ENCODE measurements at regions not wholly inside any gene's neighbourhood (a gene's known extent, or its start where the extent isn't known, plus 50 kb on each side); places are given as distances from the start of the nearest gene placed in this dataset.
"Not testable (repeated sequence)": the region's sequence is repeated elsewhere in the genome, so short reads cannot be mapped to it uniquely, and the experiment has no call there.

DNA sequence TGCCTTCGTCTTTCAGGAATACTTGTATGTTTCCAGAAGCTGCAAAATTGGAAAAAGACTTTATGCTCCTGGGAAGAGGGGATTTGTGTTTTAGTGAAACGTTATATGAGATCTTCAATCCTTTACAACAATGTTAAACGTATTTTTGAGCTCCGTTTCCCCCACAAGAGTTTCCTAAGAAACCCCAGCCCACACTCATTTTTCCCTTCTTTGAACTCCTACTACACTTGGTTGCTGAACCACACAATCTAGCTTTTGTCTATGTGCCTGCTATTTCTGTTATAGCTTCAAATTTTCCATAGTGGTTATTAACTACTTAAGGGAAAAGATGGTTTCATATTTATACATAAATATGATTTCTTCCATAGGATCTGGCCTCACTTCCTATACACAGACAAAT is 238.6 kb upstream of the ACTBL2 start:
- no peak for DNase-seq

- DNase-seq = no peak
These were observed 238.0 kb upstream of the ACTBL2 start for GRCh38 chr5:57720656-57721055.

- no peak for DNase-seq
These were observed 236.6 kb upstream of the ACTBL2 start for GRCh38 chr5:57719216-57719615.

DNA sequence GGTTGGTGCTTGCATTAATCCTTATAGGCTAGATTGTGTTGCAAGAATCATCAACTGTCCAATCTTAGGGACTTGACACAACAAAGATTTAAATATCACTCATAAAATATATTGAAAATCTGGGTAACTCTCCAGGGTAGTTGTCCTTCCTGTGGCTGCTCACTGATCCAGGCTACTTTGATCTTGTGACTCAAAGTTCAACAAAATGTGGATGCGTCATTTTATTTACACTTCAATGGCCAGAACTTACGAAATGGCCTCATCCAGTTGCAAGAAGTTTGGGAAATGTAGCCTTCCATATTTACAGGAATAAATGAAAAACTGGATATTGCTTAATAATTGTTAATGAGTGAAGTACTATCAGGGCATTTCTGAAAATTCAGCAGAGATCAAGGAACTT is 235.5 kb upstream of the ACTBL2 start:
- DNase-seq = no peak

DNA sequence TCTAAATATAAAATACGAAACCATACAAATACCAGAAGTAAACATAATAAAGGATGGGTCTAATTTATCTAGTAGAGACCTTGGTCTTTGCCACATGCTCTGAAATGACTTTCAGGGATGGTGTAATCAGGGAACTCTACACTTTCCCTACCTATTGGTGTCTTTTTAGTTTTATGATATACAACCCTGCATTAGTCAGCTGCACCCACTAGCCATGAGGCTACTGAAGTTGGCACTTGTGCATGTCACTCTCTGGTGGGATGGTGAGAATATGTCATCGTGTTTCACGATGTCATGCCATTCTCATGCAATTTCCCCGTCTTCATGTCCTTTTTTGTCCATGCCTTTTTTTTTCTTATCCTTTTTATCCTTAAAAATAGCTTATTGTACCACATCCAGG is 234.9 kb upstream of the ACTBL2 start:
- DNase-seq = no peak

- DNase-seq = no peak
These were observed 234.1 kb upstream of the ACTBL2 start for GRCh38 chr5:57716661-57717060.

DNA sequence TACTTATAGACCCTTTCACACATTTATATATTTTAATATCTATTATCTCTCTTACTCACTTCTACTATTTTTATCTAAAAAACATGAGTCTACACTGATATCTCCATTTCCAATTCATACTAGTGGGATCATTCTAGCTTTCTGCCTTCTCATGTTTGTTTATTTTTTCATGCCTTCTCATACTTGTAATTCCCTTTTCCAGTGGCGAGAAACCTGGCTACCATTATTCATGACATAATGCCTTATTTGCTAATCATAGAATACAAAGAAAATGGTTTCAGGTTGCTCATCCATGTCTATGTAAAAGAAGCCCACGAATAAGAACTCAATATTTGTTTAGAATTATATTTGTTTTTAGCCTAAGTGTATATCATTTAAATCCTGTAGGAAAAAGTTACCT is 232.7 kb upstream of the ACTBL2 start:
- no peak for DNase-seq

GRCh38 chr5:57713535-57713934 is 230.9 kb upstream of the ACTBL2 start:
- not testable (repeated sequence) for DNase-seq

GRCh38 chr5:57711946-57712345 is 229.3 kb upstream of the ACTBL2 start:
- DNase-seq = no peak

- no peak for DNase-seq
These were observed 228.9 kb upstream of the ACTBL2 start for GRCh38 chr5:57711471-57711870.

DNA sequence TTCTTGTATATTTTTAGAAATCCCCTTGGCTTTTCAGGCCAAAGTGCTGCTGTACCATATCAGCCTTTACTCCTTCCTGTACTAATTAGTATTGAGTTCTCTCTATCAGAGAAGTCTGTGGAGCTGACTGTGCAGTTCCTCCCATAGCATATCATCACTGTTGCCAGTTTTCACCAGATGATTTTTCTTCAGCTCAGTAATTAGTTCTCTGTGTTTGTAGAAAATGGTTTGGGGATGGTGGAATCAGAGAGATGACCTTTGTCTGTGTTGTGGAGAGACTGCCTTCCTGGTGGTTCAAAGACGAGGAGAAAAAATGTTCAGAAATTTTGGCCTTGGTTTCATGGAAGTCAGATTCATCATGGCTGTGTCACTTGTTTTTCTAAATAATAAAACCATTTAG is 227.5 kb upstream of the ACTBL2 start:
- no peak for DNase-seq

- no peak for DNase-seq
These were observed 223.2 kb upstream of the ACTBL2 start for GRCh38 chr5:57705769-57706168.

DNA sequence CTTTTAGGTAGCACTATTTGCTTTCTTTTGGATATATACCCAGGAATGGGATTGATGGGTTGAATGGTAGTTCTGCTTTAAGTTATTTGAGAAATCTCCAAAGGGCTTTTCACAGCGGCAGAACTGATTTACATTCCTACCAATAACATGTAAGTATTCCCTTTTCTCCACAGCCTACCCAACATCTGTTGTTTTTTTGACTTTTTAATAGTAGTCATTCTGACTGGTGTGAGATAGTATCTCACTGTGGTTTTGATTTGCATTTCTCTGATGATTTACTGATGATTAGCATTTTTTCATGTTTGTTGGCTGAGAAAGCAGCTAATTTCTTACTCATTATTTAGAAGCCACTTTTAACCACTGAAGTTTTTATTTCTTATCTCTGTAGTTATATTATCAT is 221.1 kb upstream of the ACTBL2 start:
- DNase-seq = no peak

GRCh38 chr5:57700484-57700883 is 217.9 kb upstream of the ACTBL2 start:
- no peak for DNase-seq

- DNase-seq = no peak
These were observed 217.5 kb upstream of the ACTBL2 start for GRCh38 chr5:57700072-57700471.

GRCh38 chr5:57698802-57699201 is 216.2 kb upstream of the ACTBL2 start:
- DNase-seq = no peak

DNA sequence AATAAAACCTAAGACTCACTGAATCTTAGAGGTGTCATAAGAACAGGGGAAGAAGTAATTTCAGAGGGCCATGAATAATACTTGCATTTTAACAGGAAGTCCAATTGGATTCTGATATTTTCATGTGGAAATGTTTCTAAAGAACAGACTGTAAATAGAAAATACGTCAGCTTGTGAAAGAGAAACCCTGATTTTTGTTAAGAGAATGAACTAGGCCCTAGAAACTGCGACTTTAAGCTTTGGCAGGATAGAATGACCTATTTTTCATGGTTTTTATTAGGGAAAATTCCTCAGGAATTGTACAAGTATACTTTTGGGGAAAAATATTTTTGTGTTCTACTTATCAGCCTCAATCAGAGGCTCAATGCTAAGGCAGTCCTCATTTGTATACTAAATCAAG is 215.5 kb upstream of the ACTBL2 start:
- no peak for DNase-seq

- DNase-seq = no peak
These were observed 214.4 kb upstream of the ACTBL2 start for GRCh38 chr5:57696825-57697570.

- no peak for DNase-seq
These were observed 213.8 kb upstream of the ACTBL2 start for GRCh38 chr5:57696389-57696769.

GRCh38 chr5:57695706-57696388 is 213.2 kb upstream of the ACTBL2 start:
- DNase-seq = no peak

DNA sequence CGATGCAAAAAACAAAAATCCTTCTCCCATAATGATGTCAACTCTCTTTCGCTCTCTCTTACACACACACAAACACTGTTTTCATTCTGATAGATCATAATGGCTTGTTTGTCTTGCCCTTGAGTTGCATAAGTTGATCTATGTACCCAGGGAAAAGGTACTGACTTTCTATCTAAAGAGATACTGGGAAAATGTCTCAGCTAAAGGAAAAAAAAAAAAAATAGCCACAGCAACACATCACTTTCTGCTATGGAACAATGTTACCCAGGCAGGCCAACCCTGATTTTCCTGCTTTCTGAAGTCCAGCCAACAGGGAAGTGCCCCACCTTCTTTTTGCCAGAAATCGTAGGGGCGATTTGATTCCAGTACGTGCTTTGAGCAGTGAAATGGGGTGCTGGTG is 212.6 kb upstream of the ACTBL2 start:
- DNase-seq = no peak

- DNase-seq = no peak
These were observed 211.1 kb upstream of the ACTBL2 start for GRCh38 chr5:57693488-57694305.

DNA sequence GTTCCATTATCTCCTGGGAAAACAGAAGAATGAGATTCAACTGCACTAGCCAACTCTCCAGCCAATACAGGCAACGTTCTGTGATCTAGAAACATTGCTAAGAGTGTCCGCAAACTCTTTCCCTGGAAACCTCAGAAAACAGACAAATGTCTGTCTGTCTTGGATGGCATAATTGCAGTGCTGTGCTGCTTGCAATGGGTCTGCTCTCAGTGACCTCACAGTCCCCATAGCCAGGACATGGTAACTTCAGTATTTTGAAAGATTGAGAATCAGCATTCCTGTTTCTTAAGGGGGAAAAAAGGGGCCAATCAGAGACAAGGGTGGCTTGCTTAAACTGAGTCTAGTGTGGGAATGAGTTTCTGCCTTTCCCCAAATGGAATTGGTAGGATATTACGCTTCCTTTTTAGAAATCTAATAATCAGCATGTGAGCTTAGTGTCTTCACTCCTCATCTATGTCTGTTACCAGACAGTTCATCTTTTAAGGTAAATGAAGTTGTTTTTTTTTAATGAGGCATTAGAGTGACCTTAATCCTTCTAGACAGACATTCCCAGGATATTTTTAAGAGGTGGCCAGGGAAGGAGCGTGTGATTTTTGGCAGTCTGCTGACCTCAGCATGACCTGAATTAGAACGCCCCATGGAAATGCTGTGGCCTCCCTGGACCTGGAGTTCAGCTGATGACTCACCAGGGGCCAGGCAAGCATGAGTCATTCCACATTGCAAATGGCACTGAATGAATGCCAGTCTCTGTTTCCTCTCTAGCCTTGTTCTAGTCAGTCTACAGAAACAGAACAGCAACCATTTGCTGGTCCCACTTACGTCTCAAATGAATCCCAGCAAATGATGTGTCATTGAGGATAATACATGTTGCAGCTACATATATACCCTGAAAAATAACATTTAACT is 210.2 kb upstream of the ACTBL2 start:
- no peak for DNase-seq
